ES-I3 (cell line): ENCODE measurements at regions not wholly inside any gene's neighbourhood (a gene's known extent, or its start where the extent isn't known, plus 50 kb on each side); places are given as distances from the start of the nearest gene placed in this dataset.

Experiments used
- H3K36me3 ChIP-seq: 2 replicates; pipeline ENCODE4 v1.6.1; 2013; ENCODE audit warnings: mild to moderate bottlenecking, low read length, control low read depth, moderate library complexity; ENCODE audit not compliant: insufficient read depth
- H3K4me1 ChIP-seq: 2 replicates; pipeline ENCODE4 v1.6.1; 2013; ENCODE audit warnings: mild to moderate bottlenecking, control low read depth, low read length; ENCODE audit not compliant: insufficient read depth
- H3K9ac ChIP-seq: 2 replicates; pipeline ENCODE4 v1.6.1; 2013; ENCODE audit warnings: low read depth, mild to moderate bottlenecking, low read length, moderate library complexity
- H3K9me3 ChIP-seq: 2 replicates; pipeline ENCODE4 v1.6.1; 2013; ENCODE audit warnings: mild to moderate bottlenecking, low read length, moderate library complexity; ENCODE audit not compliant: control insufficient read depth, insufficient read depth

DNA sequence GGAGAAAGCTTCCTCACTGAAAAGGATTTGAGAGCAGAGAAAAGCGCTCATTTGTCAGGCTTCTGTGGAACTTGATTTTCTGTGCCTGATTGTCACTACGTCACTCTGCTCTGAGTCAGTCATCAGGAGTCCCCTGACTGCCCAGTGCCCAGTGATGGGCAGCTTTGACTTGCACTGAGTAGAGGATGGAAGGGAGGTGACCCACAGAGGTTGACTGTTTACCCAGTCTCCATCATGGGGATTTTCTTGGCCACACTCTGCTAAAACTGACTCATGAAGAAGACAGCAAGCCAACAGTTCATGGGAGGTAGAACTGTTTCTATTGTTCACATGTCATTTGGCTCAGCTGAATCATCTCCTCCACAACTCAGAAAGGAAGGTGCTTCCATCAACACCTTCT is 82.1 kb upstream of the DUSP10 start:
- no peak overlapping the region for H3K9ac ChIP-seq
- no peaks in the 10 kb centered on the region for H3K36me3 ChIP-seq
- no peaks in the 10 kb centered on the region for H3K9me3 ChIP-seq
- peaks cover 23% of the 10 kb centered on the region for H3K4me1 ChIP-seq

DNA sequence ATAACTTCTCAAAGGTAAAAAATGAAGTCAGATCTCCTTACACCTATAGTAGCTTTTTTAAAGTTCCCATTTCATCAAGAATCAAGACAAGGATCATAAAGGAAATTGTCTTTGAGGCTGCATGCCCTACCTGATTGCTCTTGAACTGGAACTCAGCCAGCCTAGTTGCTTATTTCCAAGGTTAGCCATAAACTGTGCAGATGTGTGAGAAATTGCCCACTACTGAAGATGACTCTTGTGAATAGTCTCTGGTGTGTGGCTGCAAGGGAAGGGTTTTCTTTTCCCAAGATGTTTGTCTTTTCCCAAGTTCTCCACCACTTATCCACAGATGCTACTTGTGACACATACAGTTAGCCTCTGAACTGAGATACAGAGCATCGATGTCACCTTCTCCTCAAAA is 81.7 kb upstream of the DUSP10 start:
- Histone ChIP-seq H3K4me1 (peaks cover 18% of the 10 kb centered on the region), H3K9me3 (no peaks in the 10 kb centered on the region)

DNA sequence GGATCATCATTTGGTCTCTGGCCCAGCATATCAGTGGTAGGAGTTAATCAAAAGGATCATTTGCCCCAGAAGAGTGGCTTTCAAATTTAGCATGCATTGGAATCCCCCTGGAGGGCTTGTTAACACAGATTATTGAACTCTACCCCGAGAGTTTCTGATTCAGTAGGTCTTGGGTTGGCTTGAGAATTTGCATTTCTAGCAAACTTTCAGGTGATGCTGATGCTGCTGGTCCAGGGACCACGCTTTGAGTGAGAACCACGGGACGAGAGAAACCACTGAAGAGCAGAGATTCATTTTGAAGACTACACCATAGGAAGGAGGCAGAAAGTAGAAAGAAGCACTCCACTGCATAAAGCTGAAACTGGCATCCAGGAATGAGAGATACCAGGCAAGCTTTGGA is 81.3 kb upstream of the DUSP10 start:
- peaks cover 14% of the 10 kb centered on the region for H3K4me1 ChIP-seq
- no peaks in the 10 kb centered on the region for H3K9me3 ChIP-seq
- no peak overlapping the region for H3K9ac ChIP-seq
- H3K36me3 ChIP-seq = no peaks in the 10 kb centered on the region

More for the DNA sequence above, 81.7 kb upstream of the DUSP10 start:
- no peak overlapping the region for H3K9ac ChIP-seq
- no peaks in the 10 kb centered on the region for H3K36me3 ChIP-seq

DNA sequence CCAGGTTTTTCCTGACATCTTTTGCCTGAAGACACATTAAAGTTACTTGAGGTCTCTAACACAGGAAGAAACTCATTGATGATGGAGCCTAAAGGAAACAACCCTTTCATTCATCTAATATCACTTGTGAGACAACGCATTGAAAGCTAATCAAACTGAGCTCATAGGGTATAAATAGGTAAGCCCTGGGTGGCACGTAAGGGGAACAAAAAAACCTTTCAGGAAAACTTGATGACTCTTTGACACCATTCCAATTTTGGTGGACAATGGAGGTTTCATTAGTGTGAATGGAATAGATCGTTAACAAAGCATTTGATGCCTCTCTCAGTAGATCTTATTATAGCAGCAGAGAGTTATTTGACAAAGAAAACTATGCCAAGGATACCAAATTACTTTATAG is 80.7 kb upstream of the DUSP10 start:
- Histone ChIP-seq H3K9me3 (no peaks in the 10 kb centered on the region), H3K4me1 (peaks cover 14% of the 10 kb centered on the region), H3K36me3 (no peaks in the 10 kb centered on the region), H3K9ac (no peak overlapping the region)

DNA sequence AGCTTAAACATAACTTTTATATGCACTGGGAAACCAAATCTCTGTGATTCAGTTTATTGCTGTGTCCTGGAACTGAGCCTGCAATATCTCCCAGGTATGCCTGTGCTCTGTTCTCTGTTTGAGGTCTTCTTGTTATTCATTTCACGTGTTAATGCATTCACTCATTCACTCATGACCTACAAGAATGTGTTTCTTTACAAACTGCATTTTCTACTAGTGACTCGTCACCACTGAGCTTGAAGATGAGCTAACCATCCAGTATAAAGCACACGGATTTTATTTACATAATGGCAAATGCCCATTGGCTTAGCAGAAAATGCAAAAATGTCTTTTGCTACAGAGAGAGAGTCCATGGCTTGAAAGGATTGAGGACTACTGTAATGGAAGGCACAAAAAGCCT is 75.0 kb upstream of the DUSP10 start:
- Histone ChIP-seq H3K36me3 (no peaks in the 10 kb centered on the region), H3K4me1 (peaks cover 18% of the 10 kb centered on the region), H3K9ac (no peak overlapping the region), H3K9me3 (no peaks in the 10 kb centered on the region)

DNA sequence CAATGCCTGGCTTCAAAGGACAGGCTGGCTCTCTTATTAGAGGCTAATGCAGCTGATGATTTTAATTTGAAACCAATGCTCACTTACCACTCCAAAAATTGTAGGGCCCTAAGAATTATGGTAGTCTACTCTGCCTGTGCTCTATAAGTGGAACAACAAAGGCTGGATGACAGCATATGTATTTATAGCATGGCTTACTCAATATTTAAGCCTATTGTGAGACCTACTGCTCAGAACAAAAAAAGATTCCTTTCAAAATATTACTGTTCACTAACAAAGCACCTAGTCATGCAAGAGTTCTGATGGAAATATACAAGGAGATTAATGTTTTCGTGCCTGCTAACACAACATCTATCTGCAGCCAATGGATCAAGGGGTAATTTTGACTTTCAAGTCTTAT is 73.8 kb upstream of the DUSP10 start:
- no peak overlapping the region for H3K9ac ChIP-seq
- peaks cover 18% of the 10 kb centered on the region for H3K4me1 ChIP-seq
- no peaks in the 10 kb centered on the region for H3K36me3 ChIP-seq
- no peaks in the 10 kb centered on the region for H3K9me3 ChIP-seq

DNA sequence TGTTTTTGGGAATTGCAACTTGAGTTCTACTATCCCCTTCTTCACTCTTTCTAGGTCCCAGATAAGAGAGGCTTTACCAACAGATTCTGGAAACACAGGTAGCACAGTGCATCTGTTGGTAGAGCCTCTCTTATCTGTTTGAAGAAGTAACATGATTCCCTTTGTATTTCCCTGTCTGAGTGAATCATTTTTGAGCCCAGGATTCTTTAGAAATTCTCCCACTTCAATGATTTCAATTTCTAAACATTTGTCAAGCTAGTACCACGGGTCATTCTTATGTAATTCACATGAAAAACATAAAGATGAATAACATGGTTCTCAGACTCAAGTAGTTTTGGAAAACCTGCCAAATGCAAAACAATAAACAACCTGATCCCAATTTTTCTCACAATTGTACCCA is 72.0 kb upstream of the DUSP10 start:
- H3K36me3 ChIP-seq = no peaks in the 10 kb centered on the region
- H3K9ac ChIP-seq = no peak overlapping the region
- H3K9me3 ChIP-seq = no peaks in the 10 kb centered on the region
- peaks cover 18% of the 10 kb centered on the region for H3K4me1 ChIP-seq

DNA sequence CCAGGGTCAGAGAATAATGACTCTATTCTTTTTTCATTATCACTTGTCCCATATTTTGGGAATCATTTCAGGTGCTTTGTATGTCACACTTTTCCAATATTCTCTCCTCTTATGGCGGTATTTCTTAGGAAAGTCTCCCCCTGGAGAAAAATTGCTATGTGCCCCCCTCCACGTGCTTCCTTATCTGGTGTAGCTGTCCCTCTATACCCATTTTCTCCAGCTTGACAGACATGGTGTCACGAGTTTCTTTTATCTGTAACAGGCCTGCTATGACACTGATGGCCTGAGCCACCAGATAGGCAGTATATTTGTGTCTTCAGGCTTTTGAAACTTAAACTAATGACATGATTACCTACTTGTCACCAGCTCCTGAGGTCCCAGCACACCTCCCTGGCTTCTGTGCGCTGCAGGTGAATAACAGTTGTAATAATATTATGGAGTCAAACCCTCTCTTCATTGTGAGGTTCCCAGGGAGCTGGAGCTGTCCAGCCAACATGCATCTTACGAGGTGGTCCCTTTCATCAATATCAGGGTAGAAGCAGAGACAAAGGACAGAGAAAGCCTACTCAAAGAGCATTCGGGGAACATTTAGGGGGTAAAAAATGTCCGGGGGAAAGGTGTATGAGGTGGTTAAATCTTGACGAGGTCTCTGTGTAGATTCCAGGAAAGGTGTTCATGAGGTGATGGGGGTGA is 71.2 kb upstream of the DUSP10 start:
- H3K4me1 ChIP-seq = peaks cover 17% of the 10 kb centered on the region
- H3K9me3 ChIP-seq = no peaks in the 10 kb centered on the region
- no peaks in the 10 kb centered on the region for H3K36me3 ChIP-seq
- H3K9ac ChIP-seq = no peak overlapping the region

DNA sequence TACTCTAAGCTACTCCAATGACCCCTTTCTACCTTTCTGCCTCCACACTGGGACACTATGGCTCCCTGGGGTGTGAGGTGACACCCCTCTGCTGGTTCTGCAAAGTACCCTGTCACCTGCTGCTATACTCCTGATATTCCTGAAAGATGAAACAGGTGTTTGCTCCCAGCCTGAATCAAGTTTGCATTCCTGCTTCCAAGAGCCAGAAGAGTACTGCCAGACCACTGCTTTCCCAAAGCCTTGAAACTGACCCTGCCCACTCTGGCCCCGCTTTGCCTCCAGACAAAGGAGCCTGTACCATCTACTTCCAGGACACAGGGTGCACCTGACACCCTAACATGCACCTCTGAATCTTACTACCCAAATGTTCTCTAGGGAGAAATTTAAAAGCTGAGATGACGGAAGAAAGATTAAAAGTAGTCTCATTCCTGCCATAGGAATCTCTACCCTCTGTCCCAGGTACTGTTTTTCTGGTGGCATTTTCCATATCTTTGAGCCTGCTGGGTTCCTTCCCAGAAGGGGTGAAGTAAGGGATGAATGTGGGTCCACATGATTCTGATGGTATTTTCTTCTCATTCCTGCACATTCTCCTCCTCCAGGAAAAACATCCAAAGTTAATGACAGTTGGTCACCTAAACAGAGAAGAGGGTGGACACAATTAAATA is 70.3 kb upstream of the DUSP10 start:
- no peaks in the 10 kb centered on the region for H3K9me3 ChIP-seq
- no peaks in the 10 kb centered on the region for H3K36me3 ChIP-seq
- peaks cover 9% of the 10 kb centered on the region; the same call in 1 of the 2 replicates for H3K4me1 ChIP-seq

DNA sequence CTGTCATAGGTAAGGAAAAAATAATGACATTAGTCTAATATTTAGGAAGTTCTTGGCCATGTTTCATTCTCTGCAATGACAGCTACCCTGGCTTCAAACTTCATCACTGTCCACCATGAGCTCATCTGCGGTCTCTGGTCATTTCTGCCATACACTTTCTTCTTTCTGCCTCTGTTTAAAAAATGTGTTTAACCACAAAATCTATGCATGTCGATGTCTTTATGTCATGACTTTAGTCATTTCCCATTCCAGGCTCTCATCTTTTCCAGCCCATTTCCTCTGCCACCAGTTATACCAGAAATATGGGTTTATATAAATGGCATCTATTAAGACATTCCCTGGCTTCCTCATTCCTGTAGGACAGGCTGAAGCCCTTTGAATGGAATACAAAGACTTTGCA is 68.5 kb upstream of the DUSP10 start:
- H3K4me1 ChIP-seq = no peaks in the 10 kb centered on the region
- H3K36me3 ChIP-seq = no peaks in the 10 kb centered on the region
- H3K9ac ChIP-seq = no peak overlapping the region
- no peaks in the 10 kb centered on the region for H3K9me3 ChIP-seq

More for the DNA sequence above, 70.3 kb upstream of the DUSP10 start:
- no peak overlapping the region for H3K9ac ChIP-seq

DNA sequence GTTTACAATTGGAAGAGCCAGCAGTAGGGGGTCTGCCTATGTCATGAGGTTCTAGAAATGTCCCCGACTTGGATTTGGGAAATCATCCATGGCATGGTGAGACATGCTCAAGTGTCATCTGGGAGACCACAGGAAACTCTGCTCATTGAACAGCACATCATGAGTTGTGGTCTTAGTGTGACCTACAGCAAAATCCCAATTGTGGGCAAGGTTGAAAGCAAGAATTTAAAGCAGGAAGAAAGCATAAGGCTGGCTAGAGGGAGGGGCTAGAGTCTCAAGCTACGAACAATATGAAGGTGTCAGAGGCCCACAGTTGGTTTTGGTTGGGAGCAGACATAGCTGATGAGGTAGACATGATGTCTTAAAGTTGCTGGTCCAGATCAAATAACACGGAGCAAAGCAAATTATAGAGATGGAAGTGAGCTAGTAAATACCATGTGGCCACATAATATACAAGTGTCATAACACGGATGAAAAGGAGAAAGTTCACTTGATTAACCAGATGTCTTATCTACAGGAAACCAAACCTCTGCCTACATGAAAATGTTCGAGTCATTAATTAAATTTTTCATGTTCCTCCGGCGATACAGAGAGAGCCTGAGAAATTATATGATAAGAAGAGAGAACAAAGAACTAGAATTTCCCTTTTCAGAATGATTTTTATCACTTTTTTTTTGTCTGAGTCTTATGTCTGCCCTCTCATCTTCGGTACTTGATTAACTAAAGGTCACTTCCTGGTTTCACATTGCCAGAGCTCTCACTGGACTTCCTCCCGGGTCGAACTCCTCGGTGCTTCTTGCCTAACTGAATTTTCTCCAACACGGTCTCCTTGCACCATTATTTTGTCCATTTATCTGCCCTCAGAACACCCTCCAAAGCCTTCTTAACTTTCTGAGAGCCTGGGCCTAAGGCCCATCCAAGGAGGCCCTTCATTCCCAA is 67.5 kb upstream of the DUSP10 start:
- no peak overlapping the region for H3K9ac ChIP-seq
- no peaks in the 10 kb centered on the region for H3K4me1 ChIP-seq
- no peaks in the 10 kb centered on the region for H3K36me3 ChIP-seq
- no peaks in the 10 kb centered on the region for H3K9me3 ChIP-seq

DNA sequence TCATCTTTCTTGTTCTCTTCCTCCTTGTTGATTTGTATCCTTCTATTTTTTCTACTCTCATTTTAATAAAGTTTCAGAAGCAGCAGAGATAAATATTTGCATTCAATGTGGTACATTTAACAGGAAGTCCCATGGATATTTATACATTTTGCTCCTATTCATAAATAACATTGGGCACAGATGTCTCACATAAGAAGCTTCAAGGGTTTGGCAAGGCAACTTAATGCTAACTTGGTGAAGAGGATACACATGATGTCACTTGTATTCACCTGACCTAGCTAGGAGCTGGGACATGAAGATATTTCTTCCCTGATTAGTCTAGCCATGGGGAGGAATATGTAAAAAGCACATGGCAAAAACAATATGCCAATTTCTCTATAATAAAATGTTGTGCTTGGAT is 65.1 kb upstream of the DUSP10 start:
- Histone ChIP-seq H3K4me1 (peaks cover 7% of the 10 kb centered on the region; the same call in 1 of the 2 replicates), H3K9ac (no peak overlapping the region), H3K9me3 (no peaks in the 10 kb centered on the region), H3K36me3 (no peaks in the 10 kb centered on the region)

DNA sequence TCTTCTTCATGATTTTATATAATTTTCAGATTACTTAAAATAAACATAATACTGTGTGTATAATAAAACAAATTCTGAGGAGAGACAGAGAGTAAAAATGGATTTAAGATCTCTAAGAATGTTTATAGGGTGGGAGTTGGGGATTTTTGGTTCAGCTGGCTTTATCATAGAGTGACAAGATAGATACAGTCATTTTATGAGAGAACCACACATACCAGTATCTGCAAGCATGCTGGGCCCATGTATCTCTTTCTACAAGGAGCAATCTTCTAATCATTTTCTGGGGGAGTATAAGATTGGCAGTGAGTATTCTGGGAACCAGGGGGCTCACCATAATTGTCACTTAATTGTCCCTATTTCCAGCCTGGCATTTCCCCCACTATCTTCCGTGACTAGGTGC is 64.3 kb upstream of the DUSP10 start:
- Histone ChIP-seq H3K9me3 (no peaks in the 10 kb centered on the region), H3K36me3 (no peaks in the 10 kb centered on the region), H3K9ac (no peak overlapping the region), H3K4me1 (peaks cover 14% of the 10 kb centered on the region)

DNA sequence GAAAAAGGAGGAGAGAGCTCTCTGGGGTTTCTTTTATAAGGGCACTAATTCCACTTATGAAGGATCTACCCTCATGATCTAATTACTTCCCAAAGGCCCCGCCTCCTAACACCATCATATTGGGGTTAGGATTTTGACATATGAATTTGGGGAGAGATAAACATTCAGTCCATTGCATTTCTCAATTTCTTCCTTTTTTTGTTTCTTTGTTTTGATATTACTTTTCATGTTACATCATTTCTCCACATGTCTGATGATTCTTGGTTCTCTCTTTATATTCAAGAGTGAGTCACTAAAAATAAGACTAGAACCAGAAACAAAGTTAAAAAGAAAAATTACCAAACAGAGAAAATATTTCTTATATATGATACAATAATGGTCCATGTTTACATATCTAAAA is 63.2 kb upstream of the DUSP10 start:
- Histone ChIP-seq H3K4me1 (peaks cover 15% of the 10 kb centered on the region), H3K9me3 (no peaks in the 10 kb centered on the region), H3K9ac (no peak overlapping the region), H3K36me3 (no peaks in the 10 kb centered on the region)
